ENCODE measurements at regions not wholly inside any gene's neighbourhood (a gene's known extent, or its start where the extent isn't known, plus 50 kb on each side); places are given as distances from the start of the nearest gene placed in this dataset.

GRCh38 chr11:70543611-70544010 lies 145.3 kb downstream of the CTTN start:
- no peaks in the 10 kb centered on the region for H3K79me2 ChIP-seq
- no peak overlapping the region for H3K27ac ChIP-seq
- H3K27me3 ChIP-seq: no peaks in the 10 kb centered on the region
- no peak overlapping the region for H3K4me2 ChIP-seq
- no peak for DNase-seq (ENCODE audit: low spot score)
- no peaks in the 10 kb centered on the region for H3K4me1 ChIP-seq (ENCODE audit: insufficient read depth)
- H2AFZ ChIP-seq: no peak overlapping the region
- H3K36me3 ChIP-seq (replicated peaks; ENCODE audit: insufficient read depth, low read depth): no peaks in the 10 kb centered on the region
- no peaks in the 10 kb centered on the region for H3K9me2 ChIP-seq (replicated peaks; ENCODE audit: insufficient read depth)
- H4K20me1 ChIP-seq (ENCODE audit: insufficient read depth, poor library complexity, severe bottlenecking): no peaks in the 10 kb centered on the region
- WGBS (ENCODE audit: low lambda C conversion rate, missing lambda C conversion rate): 93% methylated on average over 7 of the region's 7 CpGs
- TF ChIP-seq CTCF (IDR thresholded peaks at IDR 0.05; ENCODE audit: poor library complexity): no peak
- TF ChIP-seq EZH2phosphoT487 (IDR thresholded peaks at IDR 0.05; ENCODE audit: low read depth, severe bottlenecking, unreplicated experiment): no peak
- no peak for TF ChIP-seq EZH2 (IDR thresholded peaks at IDR 0.05; ENCODE audit: borderline replicate concordance)
- no peak overlapping the region for H3K4me3 ChIP-seq
- no peaks in the 10 kb centered on the region for H3K9me3 ChIP-seq (ENCODE audit: low read depth)

- Histone ChIP-seq H4K20me1 (ENCODE audit: insufficient read depth, poor library complexity, severe bottlenecking) (no peaks in the 10 kb centered on the region), H3K9me2 (replicated peaks; ENCODE audit: insufficient read depth) (no peaks in the 10 kb centered on the region), H3K4me1 (ENCODE audit: insufficient read depth) (no peaks in the 10 kb centered on the region), H3K4me2 (no peak overlapping the region), H3K79me2 (no peaks in the 10 kb centered on the region), H2AFZ (no peak overlapping the region), H3K36me3 (replicated peaks; ENCODE audit: insufficient read depth, low read depth) (no peaks in the 10 kb centered on the region), H3K4me3 (no peak overlapping the region), H3K27me3 (no peaks in the 10 kb centered on the region), H3K9me3 (ENCODE audit: low read depth) (no peaks in the 10 kb centered on the region), H3K27ac (no peak overlapping the region)
- no peak for TF ChIP-seq CTCF (IDR thresholded peaks at IDR 0.05; ENCODE audit: poor library complexity)
- TF ChIP-seq EZH2phosphoT487 (IDR thresholded peaks at IDR 0.05; ENCODE audit: low read depth, severe bottlenecking, unreplicated experiment): no peak
- no peak for TF ChIP-seq EZH2 (IDR thresholded peaks at IDR 0.05; ENCODE audit: borderline replicate concordance)
- WGBS (ENCODE audit: low lambda C conversion rate, missing lambda C conversion rate): 89% methylated on average over 17 of the region's 17 CpGs
- DNase-seq (ENCODE audit: low spot score): no peak
These were observed 145.9 kb downstream of the CTTN start for GRCh38 chr11:70544067-70544773.

GRCh38 chr11:70544774-70545609 lies 146.7 kb downstream of the CTTN start:
- H3K27ac ChIP-seq: no peak overlapping the region
- no peaks in the 10 kb centered on the region for H3K4me1 ChIP-seq (ENCODE audit: insufficient read depth)
- H3K9me2 ChIP-seq (replicated peaks; ENCODE audit: insufficient read depth): no peaks in the 10 kb centered on the region
- no peaks in the 10 kb centered on the region for H3K9me3 ChIP-seq (ENCODE audit: low read depth)
- TF ChIP-seq EZH2 (IDR thresholded peaks at IDR 0.05; ENCODE audit: borderline replicate concordance) (no peak), CTCF (IDR thresholded peaks at IDR 0.05; ENCODE audit: poor library complexity) (no peak), EZH2phosphoT487 (IDR thresholded peaks at IDR 0.05; ENCODE audit: low read depth, severe bottlenecking, unreplicated experiment) (no peak)
- H3K4me2 ChIP-seq: no peak overlapping the region
- 80% methylated on average over 31 of the region's 36 CpGs for WGBS (ENCODE audit: low lambda C conversion rate, missing lambda C conversion rate)
- no peaks in the 10 kb centered on the region for H4K20me1 ChIP-seq (ENCODE audit: insufficient read depth, poor library complexity, severe bottlenecking)
- no peaks in the 10 kb centered on the region for H3K27me3 ChIP-seq
- no peaks in the 10 kb centered on the region for H3K36me3 ChIP-seq (replicated peaks; ENCODE audit: insufficient read depth, low read depth)
- DNase-seq (ENCODE audit: low spot score): peak; percentile 31
- H3K4me3 ChIP-seq: no peak overlapping the region
- no peaks in the 10 kb centered on the region for H3K79me2 ChIP-seq
- no peak overlapping the region for H2AFZ ChIP-seq
